OCI-LY1 (cell line): ENCODE measurements at regions not wholly inside any gene's neighbourhood (a gene's known extent, or its start where the extent isn't known, plus 50 kb on each side); places are given as distances from the start of the nearest gene placed in this dataset.

ENCODE experiments used
- H2AFZ ChIP-seq: fragments of 200-600 bp; sonication (generic), shearing (Covaris generic); 2 replicates; pipeline ENCODE4 v1.6.0; 2014; ENCODE audit warnings: antibody characterized with exemption, mild to moderate bottlenecking, low read length
- H3F3A ChIP-seq: fragments of 200-600 bp; sonication (generic), shearing (Covaris generic); 2 replicates; pipeline ENCODE4 v1.6.0; 2014; ENCODE audit warnings: mild to moderate bottlenecking, antibody characterized with exemption, low read length, moderate library complexity; ENCODE audit not compliant: insufficient read depth
- H3K27ac ChIP-seq: fragments of 200-600 bp; sonication (generic); 2 replicates; pipeline ENCODE4 v1.5.1; 2014; ENCODE audit warnings: low read length, mixed run types, mild to moderate bottlenecking, low read depth; ENCODE audit not compliant: poor library complexity, severe bottlenecking
- H3K27me3 ChIP-seq: fragments of 200-600 bp; sonication (generic); 2 replicates; pipeline ENCODE4 v1.6.0; 2014; ENCODE audit warnings: antibody characterized with exemption, mild to moderate bottlenecking, low read length, moderate library complexity; ENCODE audit not compliant: insufficient read depth
- H3K36me3 ChIP-seq: fragments of 200-600 bp; sonication (generic); 2 replicates; pipeline ENCODE4 v1.6.1; 2014; ENCODE audit warnings: mild to moderate bottlenecking, antibody characterized with exemption, low read length, moderate library complexity, mixed read lengths; ENCODE audit not compliant: insufficient read depth
- H3K4me1 ChIP-seq: fragments of 200-600 bp; sonication (generic); 2 replicates; pipeline ENCODE4 v1.5.1; 2014; ENCODE audit warnings: mild to moderate bottlenecking, low read length, moderate library complexity; ENCODE audit not compliant: insufficient read depth, severe bottlenecking
- H3K4me2 ChIP-seq: fragments of 200-600 bp; sonication (generic), shearing (Covaris generic); 2 replicates; pipeline ENCODE4 v1.6.1; 2014; ENCODE audit warnings: low read length
- H3K4me3 ChIP-seq: fragments of 200-600 bp; sonication (generic); 2 replicates; pipeline ENCODE4 v1.5.1; 2014; ENCODE audit warnings: low read length, low read depth, mild to moderate bottlenecking, mixed read lengths; ENCODE audit not compliant: poor library complexity, severe bottlenecking
- H3K79me2 ChIP-seq: fragments of 200-600 bp; shearing (Covaris generic); 2 replicates; pipeline ENCODE4 v1.6.1; 2016; ENCODE audit warnings: mixed run types, low read length, mixed read lengths; ENCODE audit not compliant: insufficient read depth
- H3K9ac ChIP-seq: fragments of 200-600 bp; sonication (generic), shearing (Covaris generic); 2 replicates; pipeline ENCODE4 v1.6.1; 2014; ENCODE audit warnings: mild to moderate bottlenecking, low read length, mixed read lengths
- H3K9me2 ChIP-seq: fragments of 200-600 bp; sonication (generic), shearing (Covaris generic); 2 replicates; pipeline ENCODE4 v1.6.1; 2014; ENCODE audit warnings: low read depth, mild to moderate bottlenecking, low read length, mixed read lengths
- H3K9me3 ChIP-seq: fragments of 200-600 bp; shearing (Covaris generic); 2 replicates; pipeline ENCODE4 v1.6.1; 2014; ENCODE audit warnings: low read length, mixed read lengths
- H4K20me1 ChIP-seq: fragments of 200-600 bp; sonication (generic), shearing (Covaris generic); 2 replicates; pipeline ENCODE4 v1.6.0; 2016; ENCODE audit warnings: mild to moderate bottlenecking, low read length; ENCODE audit not compliant: insufficient read depth
- EZH2 ChIP-seq: fragments of 200-600 bp; sonication (generic), shearing (Covaris generic); IDR thresholded peaks from 2 replicates; pipeline ENCODE4 v1.8.0; 2017; ENCODE audit warnings: borderline replicate concordance, mixed run types, mild to moderate bottlenecking, antibody characterized with exemption, low read length, moderate library complexity, mixed read lengths
- TF ChIP-seq, protein P1 (sequence below): fragments of 200-600 bp; sonication (generic), shearing (Covaris generic); IDR thresholded peaks from 2 replicates; pipeline ENCODE4 v1.5.1; 2017; ENCODE audit warnings: mild to moderate bottlenecking, antibody characterized with exemption, low read length, moderate library complexity, mixed read lengths

DNA sequence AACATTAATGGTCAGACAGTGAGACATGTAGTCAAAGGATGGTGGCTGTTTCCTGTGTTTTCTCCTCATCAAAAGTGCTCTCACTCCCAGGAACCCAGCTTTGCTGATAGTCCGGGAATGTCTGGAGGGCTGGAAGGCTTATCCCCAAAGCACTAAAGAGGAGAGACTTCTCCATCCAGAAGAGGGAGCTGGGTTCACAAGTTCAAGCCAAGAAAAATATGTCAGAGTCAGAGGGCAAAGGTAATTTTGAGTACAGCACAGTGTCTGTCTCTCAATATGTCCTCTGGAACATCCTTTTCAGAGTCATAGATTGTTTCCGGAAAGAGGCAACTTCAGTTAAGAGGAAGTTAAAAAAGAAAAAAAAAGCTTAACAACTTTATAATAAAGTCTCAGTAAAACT, 281.5 kb upstream of the PHYHIPL start:
- Histone ChIP-seq H3K79me2 (no peaks in the 10 kb centered on the region), H3K9me3 (no peaks in the 10 kb centered on the region), H3K4me1 (no peaks in the 10 kb centered on the region), H3K27ac (no peak overlapping the region), H3K4me3 (no peak overlapping the region), H3K9ac (no peak overlapping the region), H3K27me3 (no peaks in the 10 kb centered on the region), H4K20me1 (no peaks in the 10 kb centered on the region), H2AFZ (no peak overlapping the region), H3K4me2 (no peak overlapping the region), H3K36me3 (no peaks in the 10 kb centered on the region), H3K9me2 (no peaks in the 10 kb centered on the region), H3F3A (no peaks in the 10 kb centered on the region)
- TF ChIP-seq, protein P1, sequence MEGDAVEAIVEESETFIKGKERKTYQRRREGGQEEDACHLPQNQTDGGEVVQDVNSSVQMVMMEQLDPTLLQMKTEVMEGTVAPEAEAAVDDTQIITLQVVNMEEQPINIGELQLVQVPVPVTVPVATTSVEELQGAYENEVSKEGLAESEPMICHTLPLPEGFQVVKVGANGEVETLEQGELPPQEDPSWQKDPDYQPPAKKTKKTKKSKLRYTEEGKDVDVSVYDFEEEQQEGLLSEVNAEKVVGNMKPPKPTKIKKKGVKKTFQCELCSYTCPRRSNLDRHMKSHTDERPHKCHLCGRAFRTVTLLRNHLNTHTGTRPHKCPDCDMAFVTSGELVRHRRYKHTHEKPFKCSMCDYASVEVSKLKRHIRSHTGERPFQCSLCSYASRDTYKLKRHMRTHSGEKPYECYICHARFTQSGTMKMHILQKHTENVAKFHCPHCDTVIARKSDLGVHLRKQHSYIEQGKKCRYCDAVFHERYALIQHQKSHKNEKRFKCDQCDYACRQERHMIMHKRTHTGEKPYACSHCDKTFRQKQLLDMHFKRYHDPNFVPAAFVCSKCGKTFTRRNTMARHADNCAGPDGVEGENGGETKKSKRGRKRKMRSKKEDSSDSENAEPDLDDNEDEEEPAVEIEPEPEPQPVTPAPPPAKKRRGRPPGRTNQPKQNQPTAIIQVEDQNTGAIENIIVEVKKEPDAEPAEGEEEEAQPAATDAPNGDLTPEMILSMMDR, result no peak
- no peak for TF ChIP-seq EZH2

DNA sequence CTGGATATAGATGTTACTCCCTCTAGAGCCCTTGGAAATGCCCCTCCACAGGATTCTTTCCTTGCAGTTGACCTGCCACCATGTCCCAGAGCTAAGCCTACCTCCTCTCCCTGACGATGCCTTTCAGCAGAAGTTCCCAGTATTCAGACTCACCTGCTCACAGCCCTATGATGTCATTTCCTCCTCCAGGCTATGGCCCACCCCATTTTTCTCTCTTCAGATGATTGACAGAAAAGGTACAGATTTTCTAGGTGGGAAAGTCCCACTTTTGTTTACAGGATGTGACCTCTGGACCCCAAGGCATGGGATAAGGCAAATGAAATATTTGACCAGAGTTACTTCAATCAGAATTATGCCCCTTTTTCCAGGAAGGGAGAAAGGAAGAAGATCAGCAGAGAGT, 280.2 kb upstream of the PHYHIPL start:
- Histone ChIP-seq H3K27ac (no peak overlapping the region), H3K9me2 (no peaks in the 10 kb centered on the region), H3K79me2 (no peaks in the 10 kb centered on the region), H3K4me2 (no peak overlapping the region), H3K27me3 (no peaks in the 10 kb centered on the region), H3K9me3 (no peaks in the 10 kb centered on the region), H3K36me3 (no peaks in the 10 kb centered on the region), H3K9ac (no peak overlapping the region), H3K4me3 (no peak overlapping the region), H4K20me1 (no peaks in the 10 kb centered on the region), H3F3A (no peaks in the 10 kb centered on the region), H2AFZ (no peak overlapping the region), H3K4me1 (no peaks in the 10 kb centered on the region)
- TF ChIP-seq EZH2, result no peak
- TF ChIP-seq, protein P1, result no peak

DNA sequence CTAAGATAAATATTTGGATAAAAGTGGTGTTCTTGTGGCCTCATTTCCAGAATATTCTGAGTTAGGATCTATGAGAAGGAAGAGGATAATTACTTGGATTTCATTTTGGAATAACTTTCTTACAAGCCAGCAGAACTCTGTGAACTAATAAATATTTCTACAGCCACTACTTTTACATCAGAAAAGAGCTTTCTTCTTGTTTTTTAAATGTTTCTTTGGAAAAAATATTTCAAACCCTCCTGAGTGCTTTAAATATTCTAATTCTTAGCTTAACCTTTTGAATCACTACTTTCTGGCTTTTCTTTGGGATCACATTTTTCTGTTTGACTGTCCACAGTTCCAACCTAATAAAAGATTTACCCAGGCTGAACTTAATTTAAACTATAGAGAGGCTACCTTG, 279.2 kb upstream of the PHYHIPL start:
- H3K9ac ChIP-seq, result no peak overlapping the region
- H3K27me3 ChIP-seq, result no peaks in the 10 kb centered on the region
- no peak for TF ChIP-seq EZH2
- TF ChIP-seq, protein P1, result no peak
- H3K9me3 ChIP-seq, result no peaks in the 10 kb centered on the region
- no peak overlapping the region for H3K4me3 ChIP-seq
- no peaks in the 10 kb centered on the region for H3K79me2 ChIP-seq
- no peaks in the 10 kb centered on the region for H3F3A ChIP-seq
- no peak overlapping the region for H3K27ac ChIP-seq
- H2AFZ ChIP-seq, result no peak overlapping the region
- no peaks in the 10 kb centered on the region for H3K4me1 ChIP-seq
- no peak overlapping the region for H3K4me2 ChIP-seq
- no peaks in the 10 kb centered on the region for H3K9me2 ChIP-seq
- H3K36me3 ChIP-seq, result no peaks in the 10 kb centered on the region
- no peaks in the 10 kb centered on the region for H4K20me1 ChIP-seq
